ENCODE measurements at regions not wholly inside any gene's neighbourhood (a gene's known extent, or its start where the extent isn't known, plus 50 kb on each side); places are given as distances from the start of the nearest gene placed in this dataset.
"Not testable (repeated sequence)": the region's sequence is repeated elsewhere in the genome, so short reads cannot be mapped to it uniquely, and the experiment has no call there.

DNA sequence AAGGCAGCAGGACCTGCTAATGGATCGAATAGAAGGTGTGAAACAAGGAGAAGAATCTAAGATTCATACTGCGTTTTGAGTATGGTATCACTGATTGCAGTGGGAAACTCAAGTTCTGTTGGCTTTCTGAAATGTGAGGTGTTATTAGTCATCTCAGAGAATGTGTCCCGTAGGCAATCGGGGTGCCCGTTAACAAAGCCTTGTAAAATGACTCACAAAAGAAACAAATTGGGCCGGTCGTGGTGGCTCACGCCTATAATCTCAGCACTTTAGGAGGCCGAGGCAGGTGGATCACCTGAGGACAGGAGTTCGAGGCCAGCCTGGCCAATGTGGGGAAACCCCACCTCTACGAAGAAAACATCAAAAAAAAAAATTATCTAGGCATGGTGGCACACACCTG is 118.2 kb upstream of the C7orf33 start:
- DNase-seq = no peak

DNA sequence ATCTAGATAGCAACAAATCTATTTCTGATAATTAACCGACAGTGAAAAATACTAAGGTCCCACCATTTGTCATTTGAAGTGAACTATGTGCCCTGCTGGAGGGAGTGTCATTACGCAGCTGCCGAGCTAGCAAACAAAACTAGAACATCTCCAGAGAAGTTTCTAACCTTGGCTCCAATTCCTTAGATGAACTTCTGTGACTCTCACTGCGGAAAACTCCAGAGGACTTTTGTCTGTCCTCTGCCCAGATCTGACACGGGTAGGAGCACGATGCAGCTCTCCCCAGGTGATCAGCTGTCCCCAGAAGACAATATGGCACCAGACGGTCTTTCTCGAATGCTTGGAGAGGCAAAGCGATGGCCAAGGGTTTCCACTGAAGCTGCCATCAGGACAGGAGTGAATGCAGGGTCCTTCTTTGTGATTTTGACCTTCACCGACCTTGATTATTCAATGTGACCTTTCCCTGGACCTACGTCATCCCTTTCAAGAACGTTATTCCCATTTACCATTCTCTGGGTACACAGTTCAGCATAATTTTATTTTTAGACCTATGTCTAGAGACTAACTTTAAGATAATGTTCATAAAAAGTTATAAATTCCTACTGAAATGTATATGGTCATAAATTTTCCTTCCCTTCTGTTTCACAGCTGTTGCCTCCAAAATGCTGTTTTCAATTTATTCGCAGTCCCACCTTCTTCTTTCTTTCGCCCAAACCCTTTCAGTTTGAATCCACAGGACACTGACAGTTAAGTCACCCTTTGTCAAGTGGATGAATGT is 116.7 kb upstream of the C7orf33 start:
- DNase-seq = no peak

GRCh38 chr7:148474481-148475025 is 116.0 kb upstream of the C7orf33 start:
- no peak for DNase-seq

GRCh38 chr7:148478551-148478950 is 112.0 kb upstream of the C7orf33 start:
- no peak for DNase-seq

DNA sequence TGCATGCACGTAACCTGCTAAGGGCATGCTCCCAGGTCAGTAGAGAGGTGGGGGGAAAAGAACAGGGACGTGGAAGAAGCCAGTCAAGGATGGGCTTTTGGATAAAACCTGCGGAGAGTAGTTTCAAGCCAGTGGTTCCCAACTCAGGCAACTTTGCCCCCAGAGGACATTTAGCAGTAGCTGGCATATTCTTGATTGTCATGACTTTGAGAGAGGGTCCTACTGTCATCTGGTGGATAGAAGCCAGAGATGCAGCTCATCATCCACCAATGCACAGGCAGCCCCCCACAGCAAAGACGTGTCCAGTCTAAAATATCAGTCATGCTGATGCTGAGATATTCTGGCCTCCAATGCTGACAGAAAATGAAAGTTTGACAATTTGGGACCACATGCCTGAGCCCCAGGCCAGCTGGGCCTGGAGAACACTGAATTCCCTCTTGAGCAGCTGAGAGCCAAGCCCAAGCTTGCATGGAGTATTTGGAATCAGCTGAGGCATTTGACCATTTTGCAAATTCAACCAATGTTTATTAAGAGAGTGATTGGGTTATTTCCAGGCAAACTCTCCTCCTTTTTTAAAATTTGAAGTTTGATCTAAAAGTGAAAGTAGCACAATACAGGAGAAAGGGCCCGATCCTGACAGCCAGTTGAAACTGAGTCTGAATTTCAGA is 110.0 kb upstream of the C7orf33 start:
- DNase-seq = no peak

GRCh38 chr7:148481147-148481526 is 109.4 kb upstream of the C7orf33 start:
- no peak for DNase-seq

DNA sequence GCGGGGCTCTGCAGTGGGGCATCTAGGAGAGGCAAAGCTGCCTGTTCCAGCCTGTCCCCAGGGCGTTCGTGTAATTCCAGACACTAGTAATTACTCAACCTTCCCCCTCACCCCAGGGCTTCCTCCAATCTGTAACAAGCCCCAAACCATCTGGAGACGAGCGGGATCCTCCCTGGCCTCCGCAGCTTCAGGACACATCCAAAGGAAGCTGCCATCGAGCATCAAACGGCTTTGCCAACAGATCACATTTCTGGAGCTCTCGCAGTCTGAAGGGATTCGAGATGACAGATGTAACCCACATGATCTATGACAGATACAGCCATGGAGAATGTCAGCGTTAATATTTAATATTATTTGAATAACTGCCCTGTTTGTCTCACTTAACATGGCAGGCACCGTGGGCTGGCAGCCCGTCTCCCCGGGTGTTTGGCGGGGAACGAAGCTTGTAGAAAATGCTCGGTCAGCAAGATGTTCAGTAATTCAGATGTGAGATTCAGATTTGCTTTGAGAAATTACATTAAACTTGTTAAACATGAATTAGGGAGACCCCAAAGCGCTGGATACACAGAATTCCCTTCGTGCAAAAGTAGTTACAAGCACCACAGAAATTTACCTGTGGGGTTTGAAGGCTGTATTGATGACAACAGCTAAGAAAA is 108.5 kb upstream of the C7orf33 start:
- DNase-seq = no peak

- DNase-seq = no peak
These were observed 106.9 kb upstream of the C7orf33 start for GRCh38 chr7:148483515-148484308.

GRCh38 chr7:148484486-148484885 is 106.1 kb upstream of the C7orf33 start:
- no peak for DNase-seq

DNA sequence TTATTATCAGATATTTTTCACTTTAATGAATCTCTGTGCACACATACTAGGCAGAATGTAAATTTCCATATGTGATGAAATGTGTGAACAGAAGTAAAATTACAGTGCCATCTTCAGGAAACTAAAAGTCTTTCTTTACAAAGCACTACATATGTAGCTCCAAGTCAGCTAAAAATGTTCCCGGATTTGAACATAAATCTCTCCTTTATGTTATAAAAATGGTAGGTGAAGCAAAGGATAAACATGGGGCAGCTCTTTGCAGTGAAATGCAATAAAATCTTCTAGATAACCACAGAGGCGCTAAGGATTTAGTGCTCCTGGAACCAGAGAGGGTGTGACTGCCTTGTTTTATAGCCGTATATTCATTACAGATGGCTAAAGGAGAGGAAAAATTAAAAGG is 104.9 kb upstream of the C7orf33 start:
- DNase-seq = no peak

DNA sequence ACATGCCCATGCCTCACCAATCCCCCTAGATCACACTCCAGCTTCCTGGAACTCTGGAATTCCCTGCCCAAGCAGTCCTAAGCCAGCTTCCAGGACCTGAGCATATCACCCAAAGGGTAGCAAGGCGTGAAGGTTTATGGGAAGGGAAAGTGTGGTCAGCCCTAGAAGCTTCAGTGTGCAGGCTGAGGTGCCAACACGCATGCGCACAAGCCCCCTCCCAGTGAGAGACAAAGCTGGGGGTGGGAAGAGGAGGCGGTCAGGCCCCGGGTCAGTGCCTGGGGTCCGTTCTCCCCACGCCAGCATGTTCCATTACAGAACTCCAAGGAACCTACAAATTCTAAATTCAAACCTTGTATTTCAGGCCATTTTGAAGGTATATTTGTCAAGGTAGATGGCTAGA is 103.6 kb upstream of the C7orf33 start:
- no peak for DNase-seq

GRCh38 chr7:148487912-148488311 is 102.7 kb upstream of the C7orf33 start:
- DNase-seq = no peak

GRCh38 chr7:148489678-148490077 is 100.9 kb upstream of the C7orf33 start:
- no peak for DNase-seq

DNA sequence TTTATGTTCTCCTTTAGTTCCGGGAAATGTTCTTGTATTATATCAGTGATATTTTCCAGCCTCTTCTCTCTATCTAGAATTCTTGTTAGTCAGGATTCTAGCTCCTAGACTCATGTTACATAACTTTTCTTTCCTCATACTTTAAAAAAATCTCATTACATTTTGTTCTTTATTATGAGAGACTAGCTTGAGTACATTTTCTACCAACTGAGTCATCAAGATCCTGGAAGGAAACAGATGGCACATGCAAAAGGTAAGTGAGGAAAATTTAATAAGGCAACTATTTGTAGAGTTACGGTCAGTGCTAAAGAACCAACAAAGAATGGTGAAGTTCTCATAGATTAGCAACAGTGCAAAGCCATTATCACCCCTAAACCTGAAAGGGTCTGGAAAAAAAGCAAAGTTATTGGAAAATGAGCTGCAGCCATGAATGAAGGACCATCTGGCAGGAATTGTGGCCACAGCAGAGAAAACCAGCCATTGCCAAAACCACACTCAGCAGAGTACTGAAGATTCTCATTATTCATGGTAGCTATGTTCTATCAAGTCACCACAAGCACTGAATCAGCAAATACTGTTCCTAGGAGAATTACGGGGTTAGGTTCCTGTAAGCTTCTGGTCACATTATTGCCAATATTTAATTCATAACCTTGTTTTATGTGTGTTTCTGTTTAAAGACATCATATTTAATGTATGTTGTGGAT is 98.3 kb upstream of the C7orf33 start:
- no peak for DNase-seq

DNA sequence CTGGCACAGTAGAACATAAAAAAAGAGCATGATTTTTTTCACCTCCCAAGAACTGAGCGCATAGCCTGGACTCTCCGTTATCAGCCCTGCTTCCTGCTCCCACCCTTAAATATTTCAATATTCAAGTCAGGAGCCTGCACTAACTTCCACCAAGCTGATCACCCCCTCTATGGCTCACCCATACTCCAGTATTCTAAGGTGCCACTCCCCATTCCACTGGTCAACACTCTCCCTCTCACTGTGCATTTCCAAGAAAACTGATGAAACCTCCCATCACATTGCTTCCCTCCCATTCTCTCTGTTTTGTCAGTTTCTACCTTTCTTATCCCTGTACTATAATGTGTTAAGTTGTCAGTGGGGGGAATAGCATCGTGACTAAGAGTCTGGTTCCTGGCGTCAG is 95.0 kb upstream of the C7orf33 start:
- DNase-seq = no peak

- DNase-seq = no peak
These were observed 89.6 kb upstream of the C7orf33 start for GRCh38 chr7:148500978-148501377.

DNA sequence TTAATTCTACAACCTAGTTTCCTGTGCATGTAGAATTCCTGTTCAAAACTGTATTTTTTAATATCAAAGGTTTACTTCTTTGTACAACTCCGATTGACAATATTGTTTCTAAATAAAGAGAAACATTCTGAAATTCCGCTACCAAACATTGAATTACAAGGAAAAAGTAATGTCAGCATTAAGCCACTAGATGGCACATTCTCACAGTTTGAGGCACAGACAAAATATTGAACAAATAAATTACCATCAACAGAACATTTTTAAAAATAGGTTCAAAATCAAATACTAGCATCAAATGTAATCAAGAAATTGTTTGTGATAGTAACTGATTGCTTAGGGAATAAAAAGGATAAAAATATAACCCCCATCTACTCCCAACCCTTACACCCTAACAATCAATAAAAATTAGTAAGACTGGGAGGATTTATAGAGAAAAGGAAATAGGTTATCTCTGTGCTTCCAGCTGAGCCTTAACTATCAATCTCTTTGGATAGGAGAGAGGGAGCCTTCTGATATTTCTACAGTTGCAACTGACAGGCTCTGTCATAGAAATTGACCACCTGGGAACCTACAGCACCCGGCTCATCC is 86.6 kb upstream of the C7orf33 start:
- DNase-seq = peak in 1 of 2 donors; percentile 64

GRCh38 chr7:148505645-148506375 is 84.8 kb upstream of the C7orf33 start:
- no peak for DNase-seq

- DNase-seq = not testable (repeated sequence)
These were observed 83.4 kb upstream of the C7orf33 start for GRCh38 chr7:148507064-148507573.

- DNase-seq = no peak
These were observed 82.8 kb upstream of the C7orf33 start for GRCh38 chr7:148507787-148508186.

DNA sequence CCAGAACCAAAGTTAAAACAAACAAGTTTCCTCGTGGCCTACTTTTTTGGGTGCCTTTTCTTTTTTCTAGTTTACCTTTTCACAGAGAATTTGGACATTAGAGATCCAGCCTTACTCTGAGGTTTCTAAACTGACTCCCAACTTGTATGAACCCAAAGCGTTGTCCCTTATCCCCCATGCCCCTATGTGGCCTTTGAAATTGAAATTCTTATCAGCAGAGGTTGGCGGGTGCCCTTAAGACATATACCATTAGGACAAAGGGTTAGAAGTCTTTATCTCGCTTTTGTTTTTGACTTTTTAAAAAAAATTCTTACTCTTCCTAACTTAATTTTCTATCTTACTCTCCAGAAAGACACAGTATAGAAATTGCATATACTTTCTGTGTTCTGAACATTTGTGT is 76.3 kb upstream of the C7orf33 start:
- no peak for DNase-seq
